Upper lobe of left lung (tissue), 4 donors: ENCODE measurements at regions not wholly inside any gene's neighbourhood (a gene's known extent, or its start where the extent isn't known, plus 50 kb on each side); places are given as distances from the start of the nearest gene placed in this dataset.

Experiments
- CTCF ChIP-seq, 6 experiments: fragments of 450-650 bp in 4 of 6; fragments of 200-600 bp in 2 of 6; sonication (generic) in 2 of 6; IDR thresholded peaks; one replicate each; pipeline ENCODE4 v1.5.1; 2016 to 2019; ENCODE audit warnings: antibody characterized with exemption in 6 of 6
- EP300 ChIP-seq, 4 donors: sonication (generic); formaldehyde crosslinking; IDR thresholded peaks; one replicate each; pipeline ENCODE4 v1.5.1; 2017; ENCODE audit warnings: antibody characterized with exemption in 4 of 4, control low read depth in 2 of 4
- POLR2A ChIP-seq, 4 donors: fragments of 450-650 bp; IDR thresholded peaks; one replicate each; pipeline ENCODE4 v1.5.1; 2016 to 2017; ENCODE audit warnings: antibody characterized with exemption in 4 of 4, mild to moderate bottlenecking in 2 of 4
- POLR2AphosphoS5 ChIP-seq, 2 donors: sonication (generic); formaldehyde crosslinking; IDR thresholded peaks; one replicate each; pipeline ENCODE4 v1.5.1; 2017; ENCODE audit warnings: antibody characterized with exemption in 2 of 2

GRCh38 chr13:61797397-61797796 is 381.7 kb upstream of the PCDH20 start:
- TF ChIP-seq CTCF (IDR thresholded peaks at IDR 0.05) (no peak), POLR2AphosphoS5 (IDR thresholded peaks at IDR 0.05) (no peak), POLR2A (IDR thresholded peaks at IDR 0.05) (no peak), EP300 (IDR thresholded peaks at IDR 0.05) (no peak)
